ENCODE measurements at regions not wholly inside any gene's neighbourhood (a gene's known extent, or its start where the extent isn't known, plus 50 kb on each side); places are given as distances from the start of the nearest gene placed in this dataset.

DNA sequence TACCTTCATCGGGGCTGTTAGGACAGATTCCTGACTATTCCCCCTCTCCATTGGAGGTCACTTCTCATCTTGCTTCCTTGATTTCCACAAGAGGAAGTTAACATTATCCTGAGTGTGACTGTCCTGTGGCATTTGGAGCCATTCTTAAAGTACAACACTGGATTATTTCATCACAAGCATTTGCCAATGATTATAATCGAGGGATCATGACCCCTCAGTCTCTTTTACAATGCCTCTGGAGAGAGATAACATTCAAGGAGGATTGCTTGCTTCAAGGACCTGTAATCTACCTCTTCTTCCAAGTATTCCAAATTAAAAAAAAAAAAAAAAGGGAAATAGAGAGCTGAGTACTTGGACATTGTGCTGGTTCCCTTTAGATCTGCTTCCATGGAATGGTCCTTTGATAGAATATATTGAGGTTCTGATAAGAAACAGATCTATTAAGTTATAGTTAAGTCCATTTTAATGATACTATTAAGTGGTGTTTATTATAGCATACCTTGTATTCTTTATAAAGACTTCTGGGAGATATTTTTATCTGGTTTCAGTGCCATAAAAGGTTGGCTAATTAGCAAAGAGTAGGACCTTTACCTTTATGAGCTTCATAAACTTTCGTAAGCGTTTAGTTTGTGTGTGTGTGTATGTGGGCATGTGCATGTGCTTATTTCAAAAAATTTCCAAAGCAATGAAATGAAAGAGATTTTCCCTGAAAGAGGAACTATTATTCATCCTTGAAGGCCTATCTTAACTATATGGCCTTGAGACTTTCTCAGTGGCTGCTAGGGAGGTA lies 469.1 kb downstream of the DHX35 start:
- DNase-seq = no peak

DNA sequence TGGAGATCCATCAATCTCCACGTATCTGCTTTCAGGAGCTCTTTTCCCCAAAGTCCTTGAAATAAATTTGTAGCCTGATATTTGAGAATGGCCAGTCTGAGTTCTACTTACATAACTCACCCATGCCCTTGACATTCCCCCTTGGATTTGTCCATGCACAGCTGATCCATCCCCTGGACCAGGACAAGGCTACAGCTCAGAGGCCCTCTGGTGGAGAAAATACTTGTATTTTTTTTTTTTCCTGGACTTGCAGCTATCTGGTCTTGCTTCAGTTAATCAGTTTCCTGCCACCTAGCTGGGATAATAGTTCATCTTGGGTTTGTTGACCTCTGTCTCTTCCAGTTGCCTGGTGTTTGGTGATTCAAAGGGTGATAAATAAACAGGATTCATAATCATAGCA lies 467.6 kb downstream of the DHX35 start:
- DNase-seq = no peak

DNA sequence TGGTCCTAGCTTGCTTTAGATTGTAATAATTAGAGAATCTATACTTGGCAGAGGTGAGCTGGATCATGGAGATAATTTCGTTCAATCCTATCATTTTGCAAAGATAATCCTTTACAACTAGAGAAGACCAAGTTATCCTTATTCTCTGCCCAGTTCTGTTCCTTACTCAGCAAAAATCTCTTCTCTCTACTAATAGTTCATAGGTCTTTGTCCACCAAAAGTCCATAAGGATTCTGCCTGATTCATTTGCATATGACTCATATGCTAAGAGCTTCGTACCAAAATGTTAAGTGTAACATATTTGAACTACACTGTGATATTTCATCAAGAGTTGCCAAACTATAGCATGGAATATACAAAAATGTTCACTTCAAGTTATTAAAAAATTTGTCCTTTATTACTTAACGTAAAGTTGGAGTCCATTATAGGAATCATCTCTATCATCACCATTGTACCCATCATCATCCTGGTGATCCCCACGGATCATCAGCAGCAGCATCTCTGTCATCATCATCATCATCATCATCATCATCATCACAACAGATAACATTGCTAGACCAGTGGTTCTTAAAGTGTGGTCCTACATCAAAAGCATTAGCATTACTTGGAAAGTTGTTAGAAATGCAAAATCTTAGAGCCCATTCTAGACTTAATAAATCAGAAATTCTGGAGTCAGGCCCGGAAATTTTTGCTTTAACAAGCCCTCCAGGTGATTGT lies 463.0 kb downstream of the DHX35 start:
- no peak for DNase-seq

- DNase-seq = no peak
Measured at GRCh38 chr20:39421571-39422105, 459.5 kb downstream of the DHX35 start.

- no peak for DNase-seq
Measured at GRCh38 chr20:39412091-39412490, 449.9 kb downstream of the DHX35 start.

- no peak for DNase-seq
Measured at GRCh38 chr20:39399463-39399862, 437.3 kb downstream of the DHX35 start.

DNA sequence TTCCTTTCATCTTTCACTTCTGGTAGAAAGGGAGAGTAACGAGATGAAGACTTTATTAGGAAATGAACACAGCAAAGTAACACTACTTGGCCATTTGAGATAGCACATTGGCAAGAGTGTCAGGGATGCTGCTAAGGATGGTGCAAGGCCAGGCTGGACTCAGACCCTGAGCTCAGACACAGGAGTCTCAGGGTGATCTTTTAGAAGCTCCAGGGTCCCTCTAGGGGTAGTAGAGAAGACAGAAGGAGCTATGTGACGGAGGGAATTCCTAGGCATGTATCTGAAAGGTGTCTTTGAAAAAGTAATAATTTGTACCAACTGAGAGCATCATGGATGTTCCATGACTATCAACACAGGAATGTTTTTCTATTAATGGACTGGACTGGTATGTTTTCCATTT lies 436.5 kb downstream of the DHX35 start:
- DNase-seq = no peak

- DNase-seq = no peak
Measured at GRCh38 chr20:39397646-39398045, 435.5 kb downstream of the DHX35 start.

GRCh38 chr20:39395478-39396291 lies 433.5 kb downstream of the DHX35 start:
- DNase-seq = no peak

DNA sequence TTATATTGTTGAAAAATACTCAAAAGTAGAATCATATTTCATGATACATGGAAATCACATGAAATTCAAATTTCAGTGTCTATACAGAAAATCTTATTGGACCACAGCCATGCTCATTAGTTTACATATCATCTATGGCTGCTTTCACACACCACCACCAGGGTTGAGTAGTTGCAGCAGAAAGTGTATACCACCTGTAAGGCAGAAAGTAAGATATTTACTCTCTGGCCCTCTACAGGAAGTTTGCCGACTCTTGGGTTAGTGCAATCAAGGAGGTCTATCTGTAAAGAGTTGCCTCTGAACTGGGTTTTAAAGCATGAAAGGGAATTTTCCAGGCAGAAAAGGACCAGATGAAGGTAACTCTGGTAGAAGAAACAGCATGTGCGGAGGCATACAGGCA lies 432.3 kb downstream of the DHX35 start:
- DNase-seq = no peak

GRCh38 chr20:39390186-39390585 lies 428.0 kb downstream of the DHX35 start:
- DNase-seq = no peak

DNA sequence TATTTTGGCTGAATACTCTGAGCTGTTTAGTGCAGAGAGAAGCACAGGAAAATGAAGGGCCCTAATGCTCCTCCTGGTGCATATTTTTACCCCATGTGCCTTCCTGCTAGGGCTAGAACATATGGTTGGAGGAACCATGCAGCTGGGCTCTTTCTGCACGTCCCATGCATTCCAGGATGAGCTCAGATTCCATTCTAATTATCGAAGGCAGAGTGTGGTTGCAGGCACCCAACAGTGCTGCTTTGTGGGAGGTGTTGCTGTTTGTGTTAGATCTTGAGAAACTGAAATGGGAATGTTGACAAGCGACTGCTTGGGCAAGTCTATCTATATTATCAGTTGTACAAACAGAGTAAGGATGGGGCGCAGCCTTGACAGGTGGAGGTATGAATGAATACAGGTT lies 419.5 kb downstream of the DHX35 start:
- no peak for DNase-seq

GRCh38 chr20:39378776-39379175 lies 416.6 kb downstream of the DHX35 start:
- no peak for DNase-seq

DNA sequence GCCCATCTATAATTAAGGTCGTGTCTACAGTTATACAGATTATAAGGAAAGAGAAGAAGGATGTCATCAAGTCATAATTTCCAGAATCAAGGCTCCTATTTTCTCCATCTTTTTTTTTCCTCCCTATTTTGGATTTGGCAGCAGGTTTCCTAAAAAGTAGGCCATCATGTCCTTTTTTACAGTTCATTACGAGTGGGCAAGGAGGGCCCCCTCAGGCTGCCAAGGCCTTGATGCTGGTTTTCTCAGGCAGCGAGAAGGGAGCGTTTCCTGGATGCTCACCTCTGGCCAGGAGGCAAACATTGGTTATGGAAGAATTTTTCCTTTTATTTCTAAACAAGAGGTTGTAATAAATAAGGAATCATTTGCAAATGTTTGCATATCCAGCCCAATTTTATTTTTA lies 414.6 kb downstream of the DHX35 start:
- no peak for DNase-seq

- DNase-seq = no peak
Measured at GRCh38 chr20:39364320-39364719, 402.2 kb downstream of the DHX35 start.

DNA sequence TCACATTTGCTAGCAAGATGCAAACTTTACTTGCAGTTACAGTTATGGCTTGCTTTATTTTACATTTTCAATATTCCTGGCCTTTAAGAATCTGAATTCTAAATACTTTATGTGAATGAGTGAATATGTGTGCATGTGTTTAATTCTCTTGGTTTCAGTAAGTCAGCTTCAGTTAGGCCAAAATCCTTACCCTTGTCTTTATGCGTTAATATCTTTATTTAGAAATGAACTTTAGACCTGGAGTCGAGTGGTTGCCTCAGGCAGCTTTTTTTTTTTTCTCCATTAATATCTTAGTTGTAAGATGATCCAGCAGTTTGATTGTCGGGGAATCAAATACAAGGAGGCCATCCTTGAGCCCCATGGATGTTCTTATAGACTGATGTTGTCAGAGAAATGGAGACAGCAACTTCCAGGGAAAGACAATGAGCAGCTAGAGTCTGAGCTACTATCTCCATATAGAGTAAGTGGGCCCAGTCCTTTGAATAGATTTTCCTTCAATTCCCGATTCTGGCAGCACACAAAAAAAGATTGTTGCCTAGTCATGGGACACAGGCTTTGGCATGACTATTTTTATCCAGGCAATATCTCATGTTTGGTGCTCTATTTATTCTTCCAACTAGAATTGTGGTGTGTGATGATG lies 398.0 kb downstream of the DHX35 start:
- no peak for DNase-seq

- DNase-seq = no peak
Measured at GRCh38 chr20:39358052-39358451, 395.9 kb downstream of the DHX35 start.

GRCh38 chr20:39356908-39357307 lies 394.8 kb downstream of the DHX35 start:
- DNase-seq = no peak

- no peak for DNase-seq
Measured at GRCh38 chr20:39349240-39349639, 387.1 kb downstream of the DHX35 start.

- DNase-seq = no peak
Measured at GRCh38 chr20:39347626-39348025, 385.5 kb downstream of the DHX35 start.

DNA sequence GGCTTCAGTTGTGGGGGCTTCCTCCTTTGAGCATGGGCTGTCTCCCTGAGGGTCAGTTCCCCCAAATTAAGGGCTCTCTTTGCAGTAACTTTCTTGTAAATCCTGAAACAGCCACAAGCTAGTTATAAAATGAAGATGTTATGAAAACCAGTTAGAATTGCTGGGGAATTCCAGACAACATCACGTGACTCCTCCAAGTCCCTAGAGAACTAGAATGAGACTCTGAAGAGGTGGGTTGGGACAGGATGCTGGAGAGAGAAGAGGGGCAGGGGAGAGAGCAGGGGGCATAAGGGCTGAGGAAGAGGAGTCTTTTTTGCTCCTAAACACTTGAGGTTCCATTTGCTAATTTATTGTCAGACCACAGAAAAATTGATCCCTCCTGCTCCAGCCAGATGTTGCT lies 380.3 kb downstream of the DHX35 start:
- DNase-seq = no peak

DNA sequence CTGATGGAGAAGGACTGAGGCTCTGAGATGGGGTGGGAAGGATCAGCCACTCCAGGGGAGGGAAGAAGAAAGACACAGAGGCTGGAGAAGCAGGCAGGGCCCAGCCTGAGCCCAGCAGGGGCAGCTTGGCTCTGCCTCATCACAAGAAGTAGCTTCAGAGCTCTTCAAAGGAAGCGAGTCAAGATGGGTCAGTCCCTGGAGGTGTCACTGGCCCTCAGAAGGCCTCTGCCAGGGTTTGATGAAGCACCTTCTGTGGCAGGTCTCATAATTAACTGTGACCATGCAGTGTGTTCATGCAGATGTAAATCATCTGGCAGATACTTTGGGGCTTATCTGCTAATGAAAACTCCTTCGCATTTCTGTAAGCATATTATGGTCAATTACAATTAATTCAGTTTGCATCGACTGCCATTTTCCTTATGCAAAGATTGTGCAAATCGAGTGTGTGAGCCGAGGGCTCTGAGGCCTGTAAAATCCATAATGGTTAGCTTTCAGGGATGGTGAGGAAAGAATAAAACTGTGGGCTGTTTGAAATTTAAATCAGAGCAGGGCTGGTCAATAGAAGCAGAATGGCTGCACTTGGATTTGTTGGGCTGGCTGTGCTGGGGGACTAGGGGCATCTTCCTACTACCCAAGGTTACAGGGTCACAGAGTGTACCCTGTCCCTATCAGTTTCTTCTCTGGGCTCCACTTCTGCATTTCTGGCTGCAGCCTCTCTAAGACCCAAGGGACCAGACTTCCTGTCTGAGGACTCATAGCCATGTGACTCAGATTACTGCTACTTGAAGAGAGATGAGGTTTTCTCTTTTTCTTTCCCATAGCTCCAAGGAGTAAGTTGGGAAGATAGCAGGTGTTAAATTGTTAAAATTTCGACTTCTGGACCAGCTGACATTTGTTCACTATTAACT lies 376.6 kb downstream of the DHX35 start:
- peak in 1 of 2 donors; percentile 4 for DNase-seq

Measured in bone marrow (tissue), 2 donors.